CD4-positive, alpha-beta T cell (primary cell): ENCODE measurements at regions not wholly inside any gene's neighbourhood (a gene's known extent, or its start where the extent isn't known, plus 50 kb on each side); places are given as distances from the start of the nearest gene placed in this dataset.

Experiments used
- ATAC-seq: fragments of 200-7000 bp; cut with Tn5 transposase; one replicate; pipeline ENCODE4 v1.10.0; 2022; ENCODE audit warnings: mild to moderate bottlenecking; ENCODE audit not compliant: poor library complexity
- CTCF ChIA-PET: fragments of 350-600 bp; sonication (Branson Sonifier 250); formaldehyde crosslinking; loops from one replicate; lab custom pipeline; 2021; ENCODE audit warnings: antibody characterized with exemption, inconsistent platforms; lab: Charles Lee
- POLR2A ChIA-PET: fragments of 350-600 bp; sonication (Branson Sonifier 250); formaldehyde crosslinking; loops from one replicate; lab custom pipeline; 2021; ENCODE audit warnings: antibody characterized with exemption, inconsistent platforms; lab: Charles Lee
- DNase-seq, 14 experiments: peaks; one replicate each; pipeline ENCODE4 v3.0.0-alpha.2; 2013 to 2020; ENCODE audit warnings: mixed read lengths in 2 of 14
- H3K27ac ChIP-seq, 2 donors: one replicate each; pipeline versions ENCODE4 v1.5.1 to v1.7.0; 2013; ENCODE audit warnings: low read length in 2 of 2, low read depth in 1 of 2, mild to moderate bottlenecking in 1 of 2
- H3K27me3 ChIP-seq, 2 experiments: 1 replicate in 1 of 2; 2 replicates in 1 of 2; pipeline versions ENCODE4 v1.6.1 to v1.7.0; 2013; ENCODE audit warnings: low read length in 2 of 2, control low read depth in 1 of 2, mild to moderate bottlenecking in 1 of 2, moderate library complexity in 1 of 2; ENCODE audit not compliant: insufficient read depth in 2 of 2, control insufficient read depth in 1 of 2
- H3K36me3 ChIP-seq: one replicate; pipeline ENCODE4 v1.6.1; 2013; ENCODE audit warnings: low read length, control low read depth; ENCODE audit not compliant: insufficient read depth
- H3K4me1 ChIP-seq: one replicate; pipeline ENCODE4 v1.6.1; 2013; ENCODE audit warnings: low read length, control low read depth; ENCODE audit not compliant: insufficient read depth
- H3K4me3 ChIP-seq: one replicate; pipeline ENCODE4 v1.5.1; 2013; ENCODE audit warnings: mild to moderate bottlenecking, low read length, moderate library complexity
- H3K9me3 ChIP-seq, 2 experiments: 1 replicate in 1 of 2; 2 replicates in 1 of 2; pipeline versions ENCODE4 v1.6.1 to v1.7.0; 2013; ENCODE audit warnings: low read length in 2 of 2, mild to moderate bottlenecking in 2 of 2, control low read depth in 1 of 2, moderate library complexity in 1 of 2; ENCODE audit not compliant: control insufficient read depth in 1 of 2, insufficient read depth in 1 of 2
- H3K27ac Mint-ChIP-seq: one replicate; pipeline ENCODE4 v1.8.0; 2020; ENCODE audit warnings: mixed read lengths
- H3K27me3 Mint-ChIP-seq: one replicate; pipeline ENCODE4 v1.8.0; 2021; ENCODE audit warnings: mixed read lengths
- H3K36me3 Mint-ChIP-seq: one replicate; pipeline ENCODE4 v1.8.0; 2021; ENCODE audit warnings: low read depth, mixed read lengths
- H3K4me1 Mint-ChIP-seq: one replicate; pipeline ENCODE4 v1.8.0; 2021; ENCODE audit warnings: low read depth, mixed read lengths
- H3K4me3 Mint-ChIP-seq: one replicate; pipeline ENCODE4 v1.8.0; 2020; ENCODE audit warnings: mild to moderate bottlenecking, mixed read lengths
- H3K9me3 Mint-ChIP-seq: one replicate; pipeline ENCODE4 v1.8.0; 2020; ENCODE audit warnings: mixed read lengths
- CTCF ChIP-seq: fragments of 200-600 bp; IDR thresholded peaks from one replicate; pipeline ENCODE4 v1.8.0; 2022; ENCODE audit warnings: antibody characterized with exemption, mild to moderate bottlenecking
- intact Hi-C, 2 experiments: fragments of 100-400 bp; cut with DNase I in 1 of 2; cut with micrococcal nuclease in 1 of 2; formaldehyde crosslinking; loops; one replicate each; pipeline versions ENCODE4 v1.15.1 to v1.9.0; 2023 to 2025; cut with DNase I, micrococcal nuclease

- Histone ChIP-seq H3K36me3 (no peaks in the 10 kb centered on the region), H3K27me3 (peaks cover 4 to 6% of the 10 kb centered on the region in 2 experiments), H3K4me3 (no peak overlapping the region), H3K27ac (no peak overlapping the region), H3K9me3 (no peaks in the 10 kb centered on the region), H3K4me1 (no peaks in the 10 kb centered on the region)
- intact Hi-C loops: no loop called here
- peaks cover 56% of the 10 kb centered on the region for H3K27me3 Mint-ChIP-seq
- ChIA-PET POLR2A (no interaction called here), CTCF (no interaction called here)
- H3K4me3 Mint-ChIP-seq: no peak overlapping the region
- ATAC-seq: no peak
- no peak for DNase-seq
- no peak for TF ChIP-seq CTCF
- H3K9me3 Mint-ChIP-seq: no peaks in the 10 kb centered on the region
- H3K36me3 Mint-ChIP-seq: no peaks in the 10 kb centered on the region
- no peaks in the 10 kb centered on the region for H3K4me1 Mint-ChIP-seq
- H3K27ac Mint-ChIP-seq: no peak overlapping the region
Measured at GRCh38 chr2:45267062-45267792, 258.0 kb upstream of the SIX2 start.

GRCh38 chr2:45265336-45265735 is 256.1 kb upstream of the SIX2 start:
- Histone ChIP-seq H3K4me1 (no peaks in the 10 kb centered on the region), H3K4me3 (no peak overlapping the region), H3K9me3 (no peaks in the 10 kb centered on the region), H3K36me3 (no peaks in the 10 kb centered on the region), H3K27ac (no peak overlapping the region), H3K27me3 (peaks cover 4 to 14% of the 10 kb centered on the region in 2 experiments)
- Mint-ChIP-seq H3K4me1 (no peaks in the 10 kb centered on the region), H3K27me3 (peaks cover 60% of the 10 kb centered on the region), H3K4me3 (no peak overlapping the region), H3K36me3 (no peaks in the 10 kb centered on the region), H3K27ac (no peak overlapping the region), H3K9me3 (no peaks in the 10 kb centered on the region)
- intact Hi-C loops: no loop called here
- no peak for ATAC-seq
- no peak for TF ChIP-seq CTCF
- ChIA-PET CTCF (no interaction called here), POLR2A (no interaction called here)
- DNase-seq: no peak

GRCh38 chr2:45264227-45265225 is 255.3 kb upstream of the SIX2 start:
- Mint-ChIP-seq H3K9me3 (no peaks in the 10 kb centered on the region), H3K36me3 (no peaks in the 10 kb centered on the region), H3K4me1 (no peaks in the 10 kb centered on the region), H3K4me3 (no peak overlapping the region), H3K27me3 (peaks cover 52% of the 10 kb centered on the region), H3K27ac (no peak overlapping the region)
- Histone ChIP-seq H3K27ac (no peak overlapping the region), H3K27me3 (peaks cover 4 to 14% of the 10 kb centered on the region in 2 experiments), H3K4me3 (no peak overlapping the region), H3K36me3 (no peaks in the 10 kb centered on the region), H3K4me1 (no peaks in the 10 kb centered on the region), H3K9me3 (no peaks in the 10 kb centered on the region)
- POLR2A ChIA-PET: no interaction called here
- DNase-seq: no peak
- no peak for TF ChIP-seq CTCF
- CTCF ChIA-PET: no interaction called here
- ATAC-seq: no peak
- intact Hi-C loops: no loop called here
